Subcutaneous abdominal adipose tissue (tissue), 5 donors: ENCODE measurements at regions not wholly inside any gene's neighbourhood (a gene's known extent, or its start where the extent isn't known, plus 50 kb on each side); places are given as distances from the start of the nearest gene placed in this dataset.

Source experiments
- H3K27ac ChIP-seq: one replicate; pipeline ENCODE4 v1.7.0; 2013; ENCODE audit warnings: low read depth, mild to moderate bottlenecking, inconsistent platforms, low read length, moderate library complexity
- H3K27me3 ChIP-seq, 5 donors: one replicate each; pipeline ENCODE4 v1.7.0; 2013; ENCODE audit warnings: low read length in 5 of 5, inconsistent platforms in 1 of 5; ENCODE audit not compliant: control insufficient read depth in 5 of 5, insufficient read depth in 4 of 5
- H3K36me3 ChIP-seq, 5 donors: one replicate each; pipeline ENCODE4 v1.7.0; 2013; ENCODE audit warnings: low read length in 5 of 5; ENCODE audit not compliant: control insufficient read depth in 5 of 5, insufficient read depth in 5 of 5
- H3K4me1 ChIP-seq, 5 donors: one replicate each; pipeline ENCODE4 v1.7.0; 2013; ENCODE audit warnings: low read length in 5 of 5, mild to moderate bottlenecking in 3 of 5, moderate library complexity in 1 of 5; ENCODE audit not compliant: control insufficient read depth in 5 of 5, insufficient read depth in 5 of 5
- H3K4me3 ChIP-seq, 5 donors: one replicate each; pipeline ENCODE4 v1.7.0; 2013; ENCODE audit warnings: low read length in 5 of 5, low read depth in 1 of 5
- H3K9ac ChIP-seq, 5 donors: one replicate each; pipeline ENCODE4 v1.7.0; 2013; ENCODE audit warnings: low read length in 5 of 5, mild to moderate bottlenecking in 4 of 5, moderate library complexity in 3 of 5
- H3K9me3 ChIP-seq, 5 donors: one replicate each; pipeline ENCODE4 v1.7.0; 2013; ENCODE audit warnings: low read length in 5 of 5; ENCODE audit not compliant: control insufficient read depth in 5 of 5
- donor health status: healthy.
- donor health status: healthy.
- donor health status: healthy.
- donor health status: healthy.
- donor health status: healthy.

DNA sequence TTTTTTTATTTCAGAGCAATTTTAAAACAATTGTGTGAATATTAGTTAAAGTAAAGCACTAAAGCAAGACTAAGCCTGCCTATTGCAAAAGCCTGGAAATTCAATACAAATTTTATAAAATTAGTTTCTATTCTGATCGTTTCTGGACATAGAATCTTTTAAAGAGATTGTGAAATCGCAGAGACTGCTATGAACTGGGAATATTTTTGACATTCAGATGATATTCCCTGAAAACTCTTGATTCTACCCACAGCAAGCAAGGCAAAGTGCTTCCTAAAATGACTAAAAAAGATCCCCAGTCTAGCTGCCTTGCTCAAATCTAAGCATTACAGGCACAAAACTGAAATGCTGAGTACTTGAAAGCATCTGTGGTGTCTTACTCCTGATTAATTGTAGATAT, 187.6 kb upstream of the CEP162 start:
- Histone ChIP-seq H3K9ac (peak overlapping the region in 2 of 5 donors; percentile 2 to 3), H3K9me3 (no peaks in the 10 kb centered on the region), H3K4me1 (peaks cover 3 to 31% (median 17%) of the 10 kb centered on the region in 5 donors), H3K27ac (peak overlapping the region; percentile 71), H3K4me3 (no peak overlapping the region), H3K27me3 (no peaks in the 10 kb centered on the region), H3K36me3 (no peaks in the 10 kb centered on the region)

DNA sequence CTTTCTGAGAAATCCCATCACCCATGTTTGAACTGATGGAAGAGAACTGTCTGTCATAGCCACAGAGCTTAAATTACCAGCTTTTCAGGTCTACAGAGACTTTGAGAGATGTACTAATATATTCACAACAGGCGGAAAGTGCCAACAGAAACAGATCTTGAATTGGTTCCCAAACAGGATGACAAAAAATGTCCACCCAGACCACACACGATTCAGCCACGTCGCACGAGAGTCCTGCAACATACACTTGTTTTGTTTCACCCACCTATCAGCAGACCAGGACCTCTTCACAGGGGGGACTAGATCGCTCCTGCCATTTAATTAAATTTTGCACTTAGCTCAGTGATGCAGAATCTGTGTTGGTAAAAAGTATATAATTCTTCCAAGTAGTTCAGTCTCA, 187.1 kb upstream of the CEP162 start:
- Histone ChIP-seq H3K9me3 (no peaks in the 10 kb centered on the region), H3K27ac (no peak overlapping the region), H3K9ac (no peak overlapping the region), H3K27me3 (no peaks in the 10 kb centered on the region), H3K4me3 (no peak overlapping the region), H3K36me3 (no peaks in the 10 kb centered on the region), H3K4me1 (peaks cover 3 to 31% (median 17%) of the 10 kb centered on the region in 5 donors)

- H3K27me3 ChIP-seq, result no peaks in the 10 kb centered on the region
- H3K4me3 ChIP-seq, result no peak overlapping the region
- no peaks in the 10 kb centered on the region for H3K9me3 ChIP-seq
- no peak overlapping the region for H3K27ac ChIP-seq
- H3K9ac ChIP-seq, result no peak overlapping the region
- no peaks in the 10 kb centered on the region for H3K36me3 ChIP-seq
- peaks cover 5 to 27% (median 17%) of the 10 kb centered on the region in 5 donors for H3K4me1 ChIP-seq
Observed at GRCh38 chr6:84411060-84411629, 183.7 kb upstream of the CEP162 start.

DNA sequence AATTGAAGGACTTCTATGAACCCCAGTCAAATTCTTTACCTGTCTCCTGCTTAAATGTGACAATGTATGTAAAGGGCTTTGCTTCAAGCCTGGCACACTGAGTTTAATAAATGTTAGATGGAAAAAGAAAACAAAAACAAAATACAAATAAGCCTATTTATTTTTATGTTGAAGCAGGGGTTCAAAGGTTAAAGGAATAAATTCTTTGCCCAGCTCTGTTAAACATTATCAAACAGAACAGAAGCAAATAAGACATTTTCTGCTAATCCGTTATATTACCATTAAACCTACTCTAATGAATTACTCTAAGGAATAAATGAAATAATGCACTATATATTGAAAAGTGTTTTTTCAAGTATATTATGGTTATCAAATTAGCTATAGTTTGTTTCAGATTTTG, 182.5 kb upstream of the CEP162 start:
- Histone ChIP-seq H3K27ac (no peak overlapping the region), H3K9me3 (no peaks in the 10 kb centered on the region), H3K4me1 (peaks cover 0 to 16% (median 8%) of the 10 kb centered on the region in 5 donors), H3K9ac (no peak overlapping the region), H3K36me3 (no peaks in the 10 kb centered on the region), H3K27me3 (no peaks in the 10 kb centered on the region), H3K4me3 (no peak overlapping the region)

- Histone ChIP-seq H3K9ac (no peak overlapping the region), H3K36me3 (no peaks in the 10 kb centered on the region), H3K27ac (no peak overlapping the region), H3K4me3 (no peak overlapping the region), H3K9me3 (no peaks in the 10 kb centered on the region), H3K27me3 (no peaks in the 10 kb centered on the region), H3K4me1 (peaks cover 0 to 9% (median 8%) of the 10 kb centered on the region in 5 donors)
Observed at GRCh38 chr6:84408028-84408427, 180.6 kb upstream of the CEP162 start.

- Histone ChIP-seq H3K36me3 (no peaks in the 10 kb centered on the region), H3K4me1 (peaks cover 0 to 7% (median 2%) of the 10 kb centered on the region in 5 donors), H3K9me3 (no peaks in the 10 kb centered on the region), H3K27ac (no peak overlapping the region), H3K4me3 (no peak overlapping the region), H3K9ac (no peak overlapping the region), H3K27me3 (no peaks in the 10 kb centered on the region)
Observed at GRCh38 chr6:84403545-84403944, 176.1 kb upstream of the CEP162 start.

DNA sequence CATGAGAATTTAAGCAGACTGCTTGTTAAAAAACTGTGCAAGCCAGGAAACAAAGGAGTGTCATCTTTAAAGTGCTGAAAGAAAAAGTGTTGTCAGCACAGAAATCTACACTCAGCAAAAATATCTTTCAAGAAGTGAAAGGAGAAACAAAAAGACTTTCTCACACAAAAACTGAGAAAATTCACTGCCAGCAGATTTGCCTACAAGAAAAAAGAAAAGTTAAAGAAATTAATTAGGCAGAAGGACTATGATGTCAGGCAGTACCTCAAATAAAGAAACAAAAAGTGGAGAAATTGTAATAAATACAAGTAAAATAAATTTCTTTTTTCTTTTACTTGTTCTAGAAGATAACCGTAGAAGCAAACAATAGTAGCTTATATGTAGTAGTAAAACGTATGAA, 171.6 kb upstream of the CEP162 start:
- peaks cover 0 to 7% (median 0%) of the 10 kb centered on the region in 5 donors for H3K4me1 ChIP-seq
- no peaks in the 10 kb centered on the region for H3K36me3 ChIP-seq
- no peak overlapping the region for H3K9ac ChIP-seq
- H3K9me3 ChIP-seq, result no peaks in the 10 kb centered on the region
- H3K27me3 ChIP-seq, result no peaks in the 10 kb centered on the region
- no peak overlapping the region for H3K4me3 ChIP-seq
- no peak overlapping the region for H3K27ac ChIP-seq

DNA sequence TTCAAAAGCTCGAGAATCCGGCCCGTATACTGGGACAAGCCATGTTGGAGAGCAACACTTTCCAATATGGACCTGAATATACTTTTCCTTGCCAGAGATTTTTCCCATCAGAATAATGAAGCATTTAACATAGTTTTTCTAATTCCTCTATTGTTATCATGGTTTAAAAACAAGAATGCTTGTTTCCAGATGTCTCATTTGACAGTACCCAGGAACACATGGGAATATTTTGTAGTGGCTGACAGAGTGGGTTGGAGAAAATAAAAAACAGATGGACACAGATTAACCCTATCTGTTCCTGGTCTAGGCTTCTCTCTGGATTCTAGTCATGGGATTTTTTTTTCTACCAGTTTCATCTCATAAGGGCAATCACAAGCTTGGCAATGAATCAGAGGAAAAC, 164.8 kb upstream of the CEP162 start:
- no peak overlapping the region for H3K4me3 ChIP-seq
- no peak overlapping the region for H3K9ac ChIP-seq
- H3K27ac ChIP-seq, result no peak overlapping the region
- peaks cover 0 to 8% (median 0%) of the 10 kb centered on the region in 5 donors for H3K9me3 ChIP-seq
- no peaks in the 10 kb centered on the region for H3K36me3 ChIP-seq
- no peaks in the 10 kb centered on the region for H3K27me3 ChIP-seq
- no peaks in the 10 kb centered on the region for H3K4me1 ChIP-seq

GRCh38 chr6:84390851-84391250, 163.4 kb upstream of the CEP162 start:
- Histone ChIP-seq H3K27ac (no peak overlapping the region), H3K27me3 (no peaks in the 10 kb centered on the region), H3K4me1 (no peaks in the 10 kb centered on the region), H3K9me3 (peaks cover 0 to 16% (median 0%) of the 10 kb centered on the region in 5 donors), H3K36me3 (no peaks in the 10 kb centered on the region), H3K4me3 (no peak overlapping the region), H3K9ac (no peak overlapping the region)

- Histone ChIP-seq H3K27me3 (no peaks in the 10 kb centered on the region), H3K9ac (no peak overlapping the region), H3K36me3 (no peaks in the 10 kb centered on the region), H3K4me1 (no peaks in the 10 kb centered on the region), H3K4me3 (no peak overlapping the region), H3K9me3 (peaks cover 0 to 16% (median 0%) of the 10 kb centered on the region in 5 donors), H3K27ac (no peak overlapping the region)
Observed at GRCh38 chr6:84390334-84390733, 162.9 kb upstream of the CEP162 start.
